NCI-H446 (cell line): ENCODE measurements at regions not wholly inside any gene's neighbourhood (a gene's known extent, or its start where the extent isn't known, plus 50 kb on each side); places are given as distances from the start of the nearest gene placed in this dataset.
"Not testable (repeated sequence)": the region's sequence is repeated elsewhere in the genome, so short reads cannot be mapped to it uniquely, and the experiment has no call there.

Experiments
- DNase-seq, 2 experiments: peaks; one replicate each; lab custom pipeline; 2025; lab: John Stamatoyannopoulos, UW

DNA sequence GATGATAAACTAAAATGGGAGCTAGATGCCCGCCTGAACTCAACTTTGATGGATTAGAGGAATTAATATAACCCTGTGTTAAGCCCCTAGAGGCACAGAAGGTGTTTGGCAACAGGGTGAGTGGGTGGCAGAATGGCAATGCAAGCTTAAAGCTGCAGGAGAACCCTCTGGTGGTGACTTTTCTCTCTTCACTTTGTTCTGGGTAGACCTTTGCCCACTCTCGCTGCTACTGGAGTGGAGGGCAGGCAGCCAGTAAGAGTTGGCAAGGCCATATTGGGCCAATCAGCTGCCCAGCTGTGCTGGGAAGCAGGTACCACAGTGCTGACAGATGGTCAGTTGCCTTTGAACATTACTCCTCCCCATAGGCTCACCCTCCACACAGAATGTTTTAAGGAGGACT, 468.2 kb downstream of the MMUT start:
- peak in 1 of 2 experiments; percentile 74 for DNase-seq

DNA sequence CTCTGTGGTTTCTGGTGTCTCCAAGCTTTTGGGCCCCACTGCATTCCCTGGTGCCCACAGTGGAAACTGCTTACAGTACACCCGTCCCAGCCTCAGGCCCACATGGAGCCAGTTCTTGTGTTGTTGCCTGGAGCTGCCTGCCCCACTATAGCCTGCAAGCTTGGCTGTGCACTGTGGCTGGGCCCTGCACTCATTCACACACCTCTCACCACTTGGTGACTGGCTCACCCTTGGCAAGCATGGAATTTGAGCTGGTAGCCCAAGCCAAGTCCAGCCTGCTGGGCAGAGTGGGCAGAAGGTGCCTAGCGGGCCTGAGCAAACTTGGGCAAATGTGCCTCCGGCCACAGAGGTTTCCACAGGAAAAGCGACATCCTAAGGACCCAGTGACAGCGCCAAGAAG, 472.3 kb downstream of the MMUT start:
- DNase-seq = no peak

DNA sequence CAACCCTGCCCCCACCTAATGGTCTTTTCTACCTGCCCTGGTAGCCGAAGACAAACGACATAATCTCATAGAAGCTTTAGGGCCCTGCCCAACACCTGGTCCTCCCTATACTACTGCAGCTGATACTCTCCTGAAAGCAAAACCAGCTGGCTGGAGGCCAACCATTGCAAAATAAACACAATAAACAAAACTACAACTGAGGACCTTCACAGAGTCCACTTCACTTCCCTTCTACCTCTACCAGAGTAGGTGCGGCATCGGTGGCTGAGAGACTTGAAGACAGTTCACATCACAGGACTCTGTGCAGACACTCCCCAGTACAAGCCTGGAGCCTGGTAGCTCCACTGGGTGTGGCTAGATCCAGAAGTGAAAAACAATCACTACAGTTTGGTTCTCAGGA, 476.2 kb downstream of the MMUT start:
- no peak for DNase-seq

DNA sequence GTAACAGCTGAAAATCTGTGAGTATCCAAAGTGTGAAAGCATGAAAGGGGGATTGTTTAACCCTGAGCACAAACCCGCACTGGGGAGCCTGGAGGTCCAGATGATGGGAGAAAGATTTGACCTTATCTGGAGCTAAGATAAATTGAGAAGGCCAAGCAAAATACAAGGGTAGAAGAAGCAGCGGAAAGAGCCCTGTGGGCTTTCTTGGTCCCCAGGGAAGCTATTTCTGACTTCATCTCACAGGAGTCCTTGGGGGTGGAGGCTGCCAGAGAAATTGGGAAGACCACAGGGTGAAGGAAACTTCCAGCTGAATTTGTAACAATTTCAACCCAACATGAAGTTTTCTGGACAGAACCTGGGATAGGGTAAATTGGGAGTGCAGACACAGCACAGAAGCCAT, 476.9 kb downstream of the MMUT start:
- no peak for DNase-seq

DNA sequence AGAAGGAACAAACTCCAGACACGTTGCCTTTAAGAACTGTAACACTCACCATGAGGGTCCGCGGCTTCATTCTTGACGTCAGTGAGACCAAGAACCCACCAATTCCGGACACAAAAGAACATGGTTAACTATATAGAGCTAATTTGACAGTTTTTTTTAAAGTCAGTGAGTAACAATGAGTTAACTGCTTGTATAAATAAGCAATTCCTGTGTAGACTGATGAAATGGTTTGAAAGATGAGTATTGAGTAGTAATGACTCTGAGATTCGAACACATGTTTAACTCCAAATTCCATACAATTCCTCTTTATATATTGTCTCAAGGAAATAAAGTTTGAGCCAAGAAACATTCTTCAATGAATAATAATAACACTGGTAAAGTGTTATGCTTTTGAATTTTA, 478.0 kb downstream of the MMUT start:
- DNase-seq = no peak

DNA sequence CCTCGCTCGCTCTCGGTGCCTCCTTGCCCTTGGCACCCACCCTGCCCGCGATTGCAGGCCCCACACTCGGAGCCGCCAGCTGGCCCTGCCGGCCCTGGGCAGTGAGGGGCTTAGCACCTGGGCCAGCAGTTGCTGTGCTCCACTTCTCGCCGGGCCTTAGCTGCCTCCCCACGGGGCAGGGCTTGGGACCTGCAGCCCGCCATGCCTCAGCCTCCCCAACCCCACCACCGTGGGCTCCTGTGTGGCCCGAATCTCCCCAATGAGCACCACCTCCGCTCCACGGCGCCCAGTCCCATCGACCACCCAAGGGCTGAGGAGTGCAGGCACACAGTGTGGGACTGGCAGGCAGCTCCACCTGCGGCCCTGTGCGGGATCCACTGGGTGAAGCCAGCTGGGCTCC, 479.1 kb downstream of the MMUT start:
- not testable (repeated sequence) for DNase-seq

DNA sequence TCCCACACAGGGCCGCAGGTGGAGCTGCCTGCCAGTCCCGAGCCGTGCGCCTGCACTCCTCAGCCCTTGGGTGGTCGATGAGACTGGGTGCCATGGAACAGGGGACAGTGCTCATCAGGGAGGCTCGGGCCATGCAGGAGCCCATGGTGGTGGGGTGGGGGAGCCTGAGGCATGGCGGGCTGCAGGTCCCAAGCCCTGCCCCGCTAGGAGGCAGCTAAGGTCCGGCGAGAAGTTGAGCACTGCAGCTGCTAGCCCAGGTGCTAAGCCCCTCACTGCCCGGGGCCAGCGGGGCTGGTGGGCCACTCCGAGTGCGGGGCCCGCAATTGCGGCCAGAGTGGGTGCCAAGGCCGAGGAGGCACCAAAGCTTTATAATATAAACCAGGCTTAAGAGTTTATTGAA, 479.7 kb downstream of the MMUT start:
- DNase-seq = no peak

DNA sequence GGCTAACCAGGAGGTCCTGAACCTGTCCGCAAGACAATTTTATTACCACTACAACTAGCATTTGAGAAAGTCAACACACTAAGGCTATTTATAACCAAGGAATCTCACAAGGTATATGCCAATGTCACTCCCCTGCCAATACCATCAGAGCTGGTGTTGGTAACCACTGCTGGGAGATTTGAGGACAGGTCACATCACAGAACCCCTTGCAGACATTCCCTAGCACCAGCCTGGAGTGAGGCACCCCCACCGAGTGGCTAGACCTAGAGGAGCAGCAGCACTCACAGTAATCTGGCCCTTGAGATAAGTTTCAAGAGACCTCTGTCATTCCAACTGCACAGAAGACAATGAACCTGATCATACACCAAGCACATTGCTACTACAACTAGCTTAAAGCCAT, 483.2 kb downstream of the MMUT start:
- no peak for DNase-seq

DNA sequence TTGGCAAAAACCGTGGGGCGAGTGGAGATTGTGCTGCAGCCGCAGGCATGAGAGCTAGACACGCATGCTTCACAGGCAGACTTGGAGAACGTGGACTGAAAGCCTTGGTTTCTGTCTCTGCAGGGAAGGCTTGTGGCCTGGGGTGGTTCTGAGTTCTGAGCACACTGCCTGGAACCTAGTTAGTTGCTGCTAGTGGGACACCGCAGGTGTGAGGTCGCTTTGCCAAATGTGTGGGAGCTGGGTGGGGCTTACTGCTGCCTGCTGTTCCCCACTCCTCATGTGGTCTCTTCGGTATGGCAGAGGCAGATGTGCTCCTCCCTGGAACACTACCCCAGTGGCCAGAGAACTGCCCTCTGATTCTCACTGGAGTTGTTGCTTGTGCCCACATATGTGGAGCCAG, 484.0 kb downstream of the MMUT start:
- no peak for DNase-seq

DNA sequence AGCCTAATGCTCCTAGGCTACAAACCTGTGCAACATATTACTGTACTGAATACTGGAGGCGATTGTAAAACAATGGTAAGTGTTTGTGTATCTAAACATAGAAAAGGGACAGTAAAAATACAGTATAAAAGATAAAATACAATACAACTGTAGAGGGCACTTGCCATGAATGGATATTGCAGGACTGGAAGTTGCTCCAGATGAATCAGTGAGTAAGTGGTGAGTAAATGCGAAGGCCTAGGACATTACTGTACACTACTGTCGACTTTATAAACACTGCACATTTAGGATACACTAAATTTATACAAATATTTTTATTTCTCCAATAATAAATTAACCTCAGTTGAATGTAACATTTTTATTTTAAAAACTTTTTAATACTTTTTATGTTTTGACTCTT, 485.0 kb downstream of the MMUT start:
- no peak for DNase-seq

DNA sequence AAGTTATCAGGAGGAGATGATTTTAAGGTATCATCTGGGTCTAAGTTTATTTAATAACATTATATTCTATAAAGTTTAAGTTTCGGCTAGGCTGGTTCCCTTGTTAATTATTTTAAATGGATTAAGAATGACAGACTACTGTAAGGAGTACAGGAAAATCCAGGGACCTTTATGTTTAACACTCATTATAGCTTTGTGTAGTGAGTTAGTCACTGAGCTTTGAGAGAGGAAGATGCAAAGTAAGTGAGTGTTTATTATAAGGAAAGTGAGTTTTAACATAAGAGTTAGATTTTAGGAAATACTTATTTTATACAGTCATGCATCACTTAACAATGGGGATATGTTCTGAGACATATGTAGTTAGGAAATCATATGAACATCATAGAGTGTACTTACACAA, 485.5 kb downstream of the MMUT start:
- no peak for DNase-seq

DNA sequence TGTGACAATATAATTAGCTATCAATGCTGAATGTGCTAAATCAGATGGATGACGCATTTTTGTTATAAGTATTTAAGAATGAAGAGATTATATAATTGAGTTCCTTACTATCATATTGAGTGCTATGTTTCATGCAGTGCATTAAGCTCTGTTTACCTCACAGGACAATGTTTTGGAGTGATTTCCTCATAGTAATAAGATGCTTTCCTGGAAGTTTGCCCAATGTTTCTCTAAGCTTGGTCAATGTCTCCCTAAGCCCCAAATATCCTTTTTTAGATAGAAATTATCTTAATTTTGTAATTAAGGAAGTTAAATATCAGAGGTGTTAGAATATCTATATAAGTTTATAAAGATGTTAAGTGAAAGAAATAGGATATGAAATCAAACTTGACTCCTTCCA, 489.6 kb downstream of the MMUT start:
- DNase-seq = no peak

DNA sequence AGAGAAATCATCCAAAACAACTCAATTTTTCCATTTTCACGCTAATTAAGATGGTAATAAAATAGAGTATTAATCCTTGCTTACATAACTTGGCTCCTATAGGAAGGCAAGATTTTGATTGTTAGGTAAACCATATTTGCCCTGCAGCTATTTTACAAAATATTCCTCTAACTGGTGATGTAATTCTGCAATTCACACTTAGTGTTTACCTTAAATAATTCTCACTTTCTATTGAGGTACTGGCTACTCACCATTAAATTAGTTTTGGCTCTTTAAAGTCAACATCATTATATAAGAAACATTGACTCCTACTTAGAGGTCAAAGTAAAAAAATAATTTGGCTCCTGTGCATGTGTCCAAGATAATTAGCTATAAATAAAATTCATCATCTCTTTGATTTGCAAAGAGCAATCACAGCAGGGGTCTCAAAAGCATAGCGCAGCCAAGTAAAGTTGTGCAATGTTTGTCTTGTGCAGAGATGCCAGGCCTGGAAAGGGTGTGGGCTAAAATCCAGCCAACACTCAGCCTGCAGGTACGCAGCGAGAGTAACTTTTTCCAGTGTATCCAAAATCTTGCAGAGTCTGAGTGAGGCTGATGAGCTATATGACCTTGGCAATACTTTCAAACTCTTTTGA, 501.2 kb downstream of the MMUT start:
- peak; percentile 67 to 83 for DNase-seq

DNA sequence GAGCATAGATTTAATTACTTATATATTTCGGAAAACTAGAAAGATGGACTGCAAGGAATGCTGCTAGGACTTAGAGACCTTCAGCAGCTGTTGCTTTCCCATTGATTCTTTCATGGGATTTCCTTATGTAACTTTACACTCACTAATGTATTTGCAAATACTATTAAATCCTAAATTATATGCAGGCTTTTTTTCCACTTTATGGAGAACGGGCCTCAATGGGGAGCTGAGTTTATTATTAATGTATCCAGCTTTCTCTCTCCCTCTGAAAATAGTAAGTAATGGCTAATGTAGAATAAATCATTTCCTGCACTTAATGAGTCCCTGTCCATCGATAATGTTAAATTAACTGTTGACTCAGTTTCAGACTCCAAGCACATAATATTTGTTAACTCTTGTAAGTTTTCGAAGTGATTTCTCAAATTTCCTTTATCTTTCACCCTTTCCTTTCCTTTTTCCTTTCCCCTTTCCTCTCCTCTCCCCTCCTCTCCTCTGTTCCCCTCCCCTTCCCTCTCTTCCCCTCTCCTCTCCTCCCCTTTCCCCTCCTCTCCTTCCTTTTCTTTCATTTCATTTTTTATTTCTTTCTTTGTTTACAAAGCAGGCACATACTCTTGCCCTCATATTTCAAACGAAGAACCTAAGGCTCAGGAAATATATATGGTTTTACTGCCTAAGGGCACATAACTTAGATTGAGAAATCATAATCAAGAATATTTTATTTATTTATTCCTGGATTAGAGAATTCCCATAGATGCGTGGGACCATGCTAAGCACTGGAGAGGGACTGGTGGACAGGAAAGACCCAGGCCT, 503.6 kb downstream of the MMUT start:
- no peak for DNase-seq

DNA sequence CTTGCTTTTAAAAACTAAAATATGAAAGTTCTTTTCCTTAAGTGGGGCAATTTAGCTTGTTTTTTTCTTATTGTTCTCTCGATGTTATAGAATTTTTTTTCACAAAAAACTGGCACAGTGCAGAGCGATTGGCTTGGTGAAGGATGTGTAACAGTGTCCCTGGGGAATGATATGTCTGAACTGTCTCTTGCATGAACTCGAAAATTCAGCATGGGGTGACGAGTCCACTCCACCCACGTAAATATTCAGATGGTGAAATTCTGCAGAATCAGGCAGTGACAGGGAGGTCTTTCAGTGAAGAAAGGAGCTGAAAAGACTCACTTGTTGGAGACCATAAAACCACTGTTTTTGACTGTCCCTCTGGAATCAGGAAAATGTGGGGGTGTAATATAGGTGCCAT, 505.3 kb downstream of the MMUT start:
- DNase-seq = no peak

DNA sequence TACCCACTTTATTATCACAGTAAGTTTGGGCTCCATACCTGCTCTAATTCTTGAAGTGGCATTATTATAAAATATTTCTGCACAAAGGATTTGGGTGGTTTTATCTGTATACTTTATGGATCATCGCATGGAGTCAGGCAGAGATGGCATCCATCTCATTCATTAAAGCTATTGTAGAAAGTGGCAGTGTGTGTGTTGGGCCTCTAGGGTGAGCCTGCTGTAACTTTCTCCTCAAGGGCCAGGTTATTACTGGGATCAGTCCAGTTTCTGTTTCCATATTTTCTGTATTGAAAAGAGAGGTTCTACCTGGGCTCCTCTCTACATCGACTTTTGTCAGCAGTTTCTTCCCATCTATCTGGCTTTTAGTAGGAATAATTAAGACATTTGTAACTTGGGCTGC, 511.1 kb downstream of the MMUT start:
- DNase-seq = no peak

DNA sequence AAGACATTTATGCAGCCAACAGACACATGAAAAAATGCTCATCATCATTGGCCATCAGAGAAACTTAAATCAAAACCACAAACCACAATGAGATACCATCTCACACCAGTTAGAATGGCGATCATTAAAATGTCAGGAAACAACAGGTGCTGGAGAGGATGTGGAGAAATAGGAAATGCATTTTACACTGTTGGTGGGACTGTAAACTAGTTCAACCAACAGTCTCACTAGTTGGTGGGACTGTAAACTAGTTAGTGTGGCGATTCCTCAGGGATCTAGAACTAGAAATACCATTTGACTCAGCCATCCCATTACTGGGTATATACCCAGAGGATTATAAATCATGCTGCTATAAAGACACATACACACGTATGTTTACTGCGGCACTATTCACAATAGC, 518.8 kb downstream of the MMUT start:
- DNase-seq = peak in 1 of 2 experiments; percentile 75

DNA sequence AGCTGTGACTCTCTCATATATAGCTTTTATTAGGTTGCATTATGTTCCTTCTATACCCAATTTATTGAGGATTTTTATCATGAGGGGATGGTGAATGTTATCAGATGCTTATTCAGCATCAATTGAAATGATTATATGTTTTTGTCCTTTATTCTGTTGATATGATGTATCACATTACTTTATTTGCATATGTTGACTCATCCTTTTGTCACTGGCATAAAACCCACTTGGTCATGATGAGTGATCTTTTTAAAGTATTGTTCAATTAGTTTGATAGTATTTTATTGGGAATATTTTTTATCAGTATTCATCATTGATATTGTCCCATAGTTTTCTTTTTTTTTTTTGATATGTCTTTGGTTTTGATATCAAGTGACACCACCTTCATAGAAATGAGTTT, 529.9 kb downstream of the MMUT start:
- DNase-seq = no peak

DNA sequence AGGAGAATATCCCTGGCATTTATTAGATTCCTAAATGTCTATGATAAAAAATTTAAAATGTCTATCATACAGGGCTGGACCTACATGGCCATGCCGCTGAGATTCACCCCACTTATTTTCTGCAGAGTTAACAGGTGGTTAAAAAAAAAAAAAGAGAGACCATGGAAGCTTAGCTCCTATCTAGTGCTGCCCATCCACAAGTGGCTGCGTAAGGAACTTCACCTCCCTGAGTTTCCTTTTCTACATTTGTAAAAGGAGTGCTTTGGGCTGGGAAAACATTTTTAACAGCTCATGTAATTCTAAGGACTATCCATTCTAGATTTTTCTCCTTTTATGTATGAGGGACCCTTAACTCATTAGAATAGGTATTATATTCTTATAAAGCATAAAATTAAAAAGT, 534.1 kb downstream of the MMUT start:
- DNase-seq = no peak

DNA sequence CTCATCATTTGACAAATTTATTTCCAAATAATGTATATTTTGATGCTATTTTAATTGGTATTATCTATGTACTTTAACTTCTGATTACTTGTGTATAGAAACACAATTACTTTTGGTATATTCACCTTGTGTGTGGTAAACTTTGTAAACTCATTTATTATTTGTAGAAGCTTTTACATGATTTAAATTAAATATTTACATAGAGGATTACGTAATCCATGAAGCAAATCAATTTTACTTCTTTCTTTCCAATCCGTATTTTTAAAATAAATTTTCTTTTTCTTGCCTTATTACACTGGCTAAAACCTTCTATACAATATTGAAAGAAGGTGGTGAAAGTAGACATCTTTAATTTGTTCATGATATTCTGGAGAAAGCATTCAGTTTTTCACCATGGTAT, 540.2 kb downstream of the MMUT start:
- DNase-seq = no peak

DNA sequence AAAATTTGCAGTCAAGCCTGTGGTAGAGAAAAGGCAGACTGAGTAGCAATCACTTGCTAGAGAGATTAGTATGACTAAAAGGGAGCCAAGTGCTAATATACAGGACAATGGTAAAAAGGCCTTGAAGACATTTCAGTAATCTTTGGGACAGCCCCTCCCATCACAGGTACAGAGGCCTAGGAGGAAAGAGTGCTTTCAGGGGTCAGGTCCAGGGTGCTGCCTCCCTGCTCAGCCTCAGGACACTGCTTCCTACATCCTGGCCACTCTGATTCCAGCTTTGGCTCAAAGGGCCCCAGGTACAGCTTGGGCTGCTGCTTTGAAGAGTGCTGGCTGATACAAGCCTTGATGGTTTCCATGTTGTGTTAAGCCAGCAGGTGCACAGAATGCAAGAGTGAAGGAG, 543.5 kb downstream of the MMUT start:
- DNase-seq = no peak

DNA sequence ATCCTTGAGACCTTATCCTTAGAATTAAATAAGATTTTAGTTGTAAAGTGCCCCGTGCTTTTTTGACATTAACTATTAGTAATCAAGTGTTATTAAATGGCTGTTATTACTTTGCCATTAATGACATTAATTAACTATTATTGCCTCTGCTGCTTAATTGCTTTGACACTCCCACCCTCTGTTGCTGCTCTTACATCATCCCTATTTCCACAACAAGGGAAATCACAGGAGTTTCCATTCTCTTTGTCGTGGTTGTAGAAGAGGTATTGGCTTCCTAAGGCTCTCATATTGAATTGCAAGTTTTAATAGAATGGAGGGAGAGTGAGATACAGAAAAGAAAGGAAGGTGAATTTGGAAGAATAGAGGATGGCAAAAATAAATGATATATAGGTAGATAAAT, 545.8 kb downstream of the MMUT start:
- DNase-seq = no peak

DNA sequence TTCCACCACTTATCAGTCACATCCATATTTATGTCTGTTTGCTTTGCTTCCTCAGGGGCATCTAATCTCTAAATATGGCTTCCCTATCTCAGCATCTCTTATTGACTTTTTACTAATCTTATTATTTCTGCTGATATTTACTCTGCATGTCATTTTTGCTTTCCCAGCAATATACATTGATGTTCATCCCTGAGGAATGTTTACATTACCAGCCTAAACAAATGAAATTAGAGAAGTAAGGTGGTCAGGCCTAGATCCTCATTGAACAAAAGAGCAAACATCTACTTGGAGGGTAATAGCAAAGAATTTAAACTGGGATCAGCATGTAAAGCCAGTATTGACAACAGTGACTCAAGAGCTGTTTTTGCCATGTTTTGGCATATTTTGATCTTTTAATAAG, 546.4 kb downstream of the MMUT start:
- no peak for DNase-seq

DNA sequence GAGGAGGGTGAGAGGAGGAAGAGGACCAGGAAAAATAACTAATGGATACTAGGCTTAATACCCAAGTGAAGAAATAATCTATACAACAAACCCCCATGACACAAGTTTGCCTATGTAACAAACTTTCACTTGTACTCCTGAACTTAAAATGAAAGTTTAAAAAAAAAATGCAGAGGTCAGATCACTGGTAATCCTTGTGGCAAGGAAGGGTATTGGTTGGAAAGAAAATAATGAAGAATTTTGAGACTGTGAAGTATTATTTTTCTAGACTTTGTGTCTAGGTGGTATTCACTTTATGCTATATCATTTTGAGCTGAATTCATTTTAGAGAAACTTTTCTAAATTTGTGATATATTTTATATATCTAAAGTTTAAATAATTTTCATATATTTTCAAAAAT, 547.5 kb downstream of the MMUT start:
- DNase-seq = no peak
